OCI-LY7 (cell line): ENCODE measurements at regions not wholly inside any gene's neighbourhood (a gene's known extent, or its start where the extent isn't known, plus 50 kb on each side); places are given as distances from the start of the nearest gene placed in this dataset.

Source experiments
- CTCF ChIP-seq: fragments of 200-600 bp; sonication (generic); conservative IDR thresholded peaks from 2 replicates; pipeline ENCODE4 v1.5.1; 2014; ENCODE audit warnings: mild to moderate bottlenecking, antibody characterized with exemption, low read length, moderate library complexity, mixed read lengths
- EZH2phosphoT487 ChIP-seq: fragments of 200-600 bp; sonication (generic); IDR thresholded peaks from 2 replicates; pipeline ENCODE4 v1.6.1; 2018; ENCODE audit warnings: low read depth, borderline replicate concordance, mild to moderate bottlenecking, mixed run types, antibody characterized with exemption, low read length, moderate library complexity, mixed read lengths

- no peak for TF ChIP-seq CTCF
- no peak for TF ChIP-seq EZH2phosphoT487
Measured at GRCh38 chr4:112854420-112854819, 195.0 kb upstream of the ANK2 start.
